GM13977 (cell line): ENCODE measurements at regions not wholly inside any gene's neighbourhood (a gene's known extent, or its start where the extent isn't known, plus 50 kb on each side); places are given as distances from the start of the nearest gene placed in this dataset.
"Not testable (repeated sequence)": the region's sequence is repeated elsewhere in the genome, so short reads cannot be mapped to it uniquely, and the experiment has no call there.

Experiments used
- DNase-seq: peaks from one replicate; pipeline ENCODE4 v3.0.0; 2012; ENCODE audit warnings: low spot score
- in situ Hi-C: fragments of 300-500 bp; cut with MboI; formaldehyde crosslinking; loops from one replicate; pipeline ENCODE4 v1.12.0; 2022; ENCODE audit warnings: low sequenced_read_pairs, low pct_unique_long_range_greater_than_20kb, mixed read lengths, inconsistent platforms; ENCODE audit not compliant: unreplicated experiment
- TF ChIP-seq, protein P1 (sequence below): IDR thresholded peaks from 2 replicates; pipeline ENCODE4 v1.5.1; 2012; ENCODE audit warnings: mild to moderate bottlenecking, control low read depth; ENCODE audit not compliant: insufficient read depth; ENCODE audit errors: extremely low read depth, missing control alignments

DNA sequence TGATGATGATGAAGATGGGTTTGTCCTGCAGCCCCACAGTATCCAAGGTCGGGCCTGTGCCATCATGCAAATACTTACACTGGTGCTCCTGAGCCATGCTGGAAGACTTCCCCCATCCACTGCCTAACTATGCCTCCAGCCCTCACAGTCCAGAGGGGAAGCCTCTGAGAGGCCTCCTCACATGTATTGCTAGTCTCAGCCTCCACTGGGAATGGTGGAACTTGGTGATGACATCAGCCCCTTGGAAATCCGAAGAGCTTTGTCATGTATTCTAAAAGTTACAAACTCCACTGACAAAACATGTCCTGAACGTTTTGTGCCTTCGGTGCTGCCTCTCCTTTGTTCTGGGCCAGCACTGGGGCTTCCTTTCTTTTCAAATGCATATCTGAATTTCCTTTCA is 61.1 kb upstream of the DMRTB1 start:
- no peak for DNase-seq
- in situ Hi-C loops = no loop called here
- TF ChIP-seq, protein P1, sequence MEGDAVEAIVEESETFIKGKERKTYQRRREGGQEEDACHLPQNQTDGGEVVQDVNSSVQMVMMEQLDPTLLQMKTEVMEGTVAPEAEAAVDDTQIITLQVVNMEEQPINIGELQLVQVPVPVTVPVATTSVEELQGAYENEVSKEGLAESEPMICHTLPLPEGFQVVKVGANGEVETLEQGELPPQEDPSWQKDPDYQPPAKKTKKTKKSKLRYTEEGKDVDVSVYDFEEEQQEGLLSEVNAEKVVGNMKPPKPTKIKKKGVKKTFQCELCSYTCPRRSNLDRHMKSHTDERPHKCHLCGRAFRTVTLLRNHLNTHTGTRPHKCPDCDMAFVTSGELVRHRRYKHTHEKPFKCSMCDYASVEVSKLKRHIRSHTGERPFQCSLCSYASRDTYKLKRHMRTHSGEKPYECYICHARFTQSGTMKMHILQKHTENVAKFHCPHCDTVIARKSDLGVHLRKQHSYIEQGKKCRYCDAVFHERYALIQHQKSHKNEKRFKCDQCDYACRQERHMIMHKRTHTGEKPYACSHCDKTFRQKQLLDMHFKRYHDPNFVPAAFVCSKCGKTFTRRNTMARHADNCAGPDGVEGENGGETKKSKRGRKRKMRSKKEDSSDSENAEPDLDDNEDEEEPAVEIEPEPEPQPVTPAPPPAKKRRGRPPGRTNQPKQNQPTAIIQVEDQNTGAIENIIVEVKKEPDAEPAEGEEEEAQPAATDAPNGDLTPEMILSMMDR = no peak

GRCh38 chr1:53398576-53399365 is 60.4 kb upstream of the DMRTB1 start:
- TF ChIP-seq, protein P1 = no peak
- in situ Hi-C loops = no loop called here
- DNase-seq = no peak

GRCh38 chr1:53399370-53400133 is 59.6 kb upstream of the DMRTB1 start:
- in situ Hi-C loops, DNase-seq: not testable (repeated sequence)

DNA sequence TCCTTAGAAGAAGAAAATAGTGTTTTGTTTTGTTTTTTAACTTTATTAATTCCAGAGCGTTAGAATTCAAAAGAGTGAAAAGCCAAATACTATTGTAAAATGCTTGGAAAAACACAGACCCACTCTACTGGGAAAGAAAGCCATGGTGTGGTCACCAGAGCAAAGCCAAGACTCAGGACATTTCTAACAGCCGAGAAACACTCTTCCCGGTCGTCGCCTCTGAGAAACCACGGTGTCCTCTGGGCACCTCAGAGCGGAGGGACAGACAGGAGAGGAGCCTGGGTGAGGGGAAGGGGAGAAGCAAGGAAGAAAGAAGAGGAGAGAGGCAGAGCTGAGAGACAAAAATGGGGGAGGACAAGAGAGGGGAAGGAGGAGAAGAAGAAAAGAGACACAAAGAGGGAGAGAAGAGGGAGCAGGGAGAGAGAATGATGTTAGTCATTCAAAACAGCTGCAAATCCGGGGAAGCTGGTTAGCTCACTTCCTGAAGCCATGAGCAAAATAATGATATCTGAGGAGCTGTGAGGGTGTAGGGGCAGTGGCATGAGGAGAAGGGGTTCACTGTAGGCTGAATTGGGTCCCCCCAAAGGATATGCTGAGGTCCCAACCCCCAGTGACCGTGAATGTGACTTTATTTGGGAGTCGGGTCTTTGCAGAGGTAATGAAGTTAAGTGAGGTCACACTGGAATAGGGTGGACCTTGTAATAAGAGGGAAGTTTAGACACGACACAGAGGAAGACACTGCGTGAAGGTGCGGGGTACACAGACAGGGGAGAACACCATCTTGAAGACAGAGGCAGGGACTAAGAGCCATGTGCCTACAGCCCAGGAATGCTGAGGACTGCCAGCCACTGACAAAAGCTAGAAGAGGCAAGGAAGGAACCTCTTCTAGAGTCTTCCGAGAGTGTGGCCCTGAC is 58.2 kb upstream of the DMRTB1 start:
- TF ChIP-seq, protein P1 = no peak
- DNase-seq = no peak
- in situ Hi-C loops = no loop called here

DNA sequence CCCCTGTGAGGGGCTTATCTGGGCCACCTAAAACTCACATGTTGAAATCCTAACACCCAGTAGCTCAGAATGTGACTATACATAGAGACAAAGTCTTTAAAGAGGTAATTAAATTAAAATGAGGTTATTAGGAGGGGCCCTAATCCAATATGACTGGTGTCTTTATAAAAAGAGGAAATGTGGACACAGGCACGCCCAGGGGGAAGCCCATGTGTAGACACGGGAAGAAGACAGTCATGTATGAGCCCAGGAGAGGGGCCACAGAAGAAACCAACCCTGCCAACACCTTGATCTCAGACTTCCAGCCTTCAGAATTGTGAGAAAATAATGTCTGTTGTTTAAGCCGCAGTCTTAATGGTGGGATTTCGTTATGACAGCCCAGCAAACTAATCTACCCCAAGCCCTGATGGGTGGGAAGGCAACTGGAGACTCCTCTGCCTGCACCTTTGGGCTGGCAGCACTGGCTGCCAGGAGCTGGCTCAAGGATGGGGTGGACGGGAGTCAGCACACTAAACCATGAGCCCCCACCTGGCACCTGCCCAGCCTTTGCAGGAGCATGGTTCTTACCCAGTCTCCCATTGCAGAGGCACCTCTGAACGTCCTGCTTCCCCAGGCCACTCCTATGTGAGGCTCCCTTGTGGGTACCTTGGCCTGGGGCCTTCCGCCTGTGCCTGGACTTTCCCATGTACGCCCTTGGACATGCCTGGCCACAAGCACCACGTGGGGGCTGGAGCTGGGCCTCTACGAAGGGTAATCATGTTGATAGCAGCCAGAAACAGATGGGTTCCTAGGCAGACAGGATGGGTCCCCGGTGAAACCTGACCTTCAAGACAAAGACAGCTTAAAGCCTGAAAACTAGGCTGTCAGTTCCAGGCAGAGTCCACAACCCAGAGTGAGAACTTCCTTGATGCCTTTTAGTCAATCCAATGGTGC is 57.1 kb upstream of the DMRTB1 start:
- TF ChIP-seq, protein P1 = no peak
- in situ Hi-C loops = no loop called here
- no peak for DNase-seq

GRCh38 chr1:53402891-53403655 is 56.1 kb upstream of the DMRTB1 start:
- in situ Hi-C loops = no loop called here
- no peak for DNase-seq
- TF ChIP-seq, protein P1 = no peak
